ENCODE measurements at regions not wholly inside any gene's neighbourhood (a gene's known extent, or its start where the extent isn't known, plus 50 kb on each side); places are given as distances from the start of the nearest gene placed in this dataset.

DNA sequence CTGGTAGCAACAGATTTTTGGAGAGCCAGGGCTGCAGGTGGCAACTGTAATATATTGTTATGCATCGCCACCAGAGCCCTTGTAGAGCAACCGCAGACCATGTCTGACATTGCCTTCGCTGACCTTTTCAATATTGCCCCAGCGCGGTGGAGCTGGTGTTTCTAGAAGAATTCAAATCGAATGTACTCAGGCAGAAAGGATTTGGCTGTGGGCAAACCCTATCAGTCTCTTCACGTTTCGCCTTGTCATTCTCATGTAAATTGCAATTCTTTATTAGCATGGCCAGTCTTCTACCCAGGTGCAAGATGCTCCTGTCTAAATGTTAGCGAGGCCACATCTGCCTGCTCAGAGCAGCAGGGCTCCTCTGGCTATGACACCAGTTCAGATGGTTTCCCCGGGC lies 490.2 kb upstream of the AUTS2 start:
- TF ChIP-seq, protein P1, sequence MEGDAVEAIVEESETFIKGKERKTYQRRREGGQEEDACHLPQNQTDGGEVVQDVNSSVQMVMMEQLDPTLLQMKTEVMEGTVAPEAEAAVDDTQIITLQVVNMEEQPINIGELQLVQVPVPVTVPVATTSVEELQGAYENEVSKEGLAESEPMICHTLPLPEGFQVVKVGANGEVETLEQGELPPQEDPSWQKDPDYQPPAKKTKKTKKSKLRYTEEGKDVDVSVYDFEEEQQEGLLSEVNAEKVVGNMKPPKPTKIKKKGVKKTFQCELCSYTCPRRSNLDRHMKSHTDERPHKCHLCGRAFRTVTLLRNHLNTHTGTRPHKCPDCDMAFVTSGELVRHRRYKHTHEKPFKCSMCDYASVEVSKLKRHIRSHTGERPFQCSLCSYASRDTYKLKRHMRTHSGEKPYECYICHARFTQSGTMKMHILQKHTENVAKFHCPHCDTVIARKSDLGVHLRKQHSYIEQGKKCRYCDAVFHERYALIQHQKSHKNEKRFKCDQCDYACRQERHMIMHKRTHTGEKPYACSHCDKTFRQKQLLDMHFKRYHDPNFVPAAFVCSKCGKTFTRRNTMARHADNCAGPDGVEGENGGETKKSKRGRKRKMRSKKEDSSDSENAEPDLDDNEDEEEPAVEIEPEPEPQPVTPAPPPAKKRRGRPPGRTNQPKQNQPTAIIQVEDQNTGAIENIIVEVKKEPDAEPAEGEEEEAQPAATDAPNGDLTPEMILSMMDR (tag by site-specific recombination; IDR thresholded peaks at IDR 0.05) = no peak
- no peak for TF ChIP-seq ZNF274 (IDR thresholded peaks at IDR 0.05; ENCODE audit: low read length)
- TF ChIP-seq ZNF274 (tag by site-specific recombination; IDR thresholded peaks at IDR 0.05; ENCODE audit: borderline replicate concordance) = no peak
- no peak for TF ChIP-seq SETDB1 (IDR thresholded peaks at IDR 0.05; ENCODE audit: insufficient read length, low read length)
- TF ChIP-seq ZFP37 (tag by site-specific recombination; IDR thresholded peaks at IDR 0.05) = no peak
- no peak for TF ChIP-seq ZNF138 (tag by site-specific recombination; IDR thresholded peaks at IDR 0.05; ENCODE audit: borderline replicate concordance)
- TF ChIP-seq ZNF184 (tag by site-specific recombination; IDR thresholded peaks at IDR 0.05) = no peak
- TF ChIP-seq ZNF610 (tag by site-specific recombination; IDR thresholded peaks at IDR 0.05; ENCODE audit: borderline replicate concordance) = no peak
- TF ChIP-seq ZNF596 (tag by site-specific recombination; IDR thresholded peaks at IDR 0.05) = no peak
- no peak for TF ChIP-seq ZNF350 (tag by site-specific recombination; IDR thresholded peaks at IDR 0.05)
- TF ChIP-seq PRDM10 (tag by site-specific recombination; IDR thresholded peaks at IDR 0.05) = no peak
- TF ChIP-seq ZNF248 (tag by site-specific recombination; IDR thresholded peaks at IDR 0.05) = no peak

Measured in HEK293 (cell line).